ENCODE measurements at regions not wholly inside any gene's neighbourhood (a gene's known extent, or its start where the extent isn't known, plus 50 kb on each side); places are given as distances from the start of the nearest gene placed in this dataset.

DNA sequence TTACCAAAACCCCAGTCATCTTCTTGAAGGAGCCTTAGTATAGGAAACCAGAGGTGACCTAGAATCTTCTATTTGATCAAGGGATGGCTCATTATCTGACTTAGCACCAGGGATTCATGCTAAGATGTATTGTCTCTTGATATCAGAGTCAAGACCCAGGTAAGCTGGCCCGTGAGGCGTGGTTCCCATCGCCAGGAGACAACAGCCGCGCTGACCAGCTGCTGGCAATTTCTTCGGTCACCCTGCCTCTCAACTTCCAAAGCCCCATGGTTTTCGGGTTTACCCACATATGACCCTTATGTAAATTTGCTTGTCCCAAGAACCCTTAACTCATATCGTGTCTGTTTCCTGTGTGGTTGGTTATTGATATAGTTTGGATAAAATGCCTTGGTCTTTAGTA, 77.7 kb upstream of the VSTM2B start:
- no peak overlapping the region for H2BK120ac ChIP-seq (ENCODE audit: low read depth, low read length)
- no peak overlapping the region for H4K91ac ChIP-seq (ENCODE audit: low read depth, low read length, poor library complexity)
- H2AK5ac ChIP-seq (ENCODE audit: low read depth, low read length) = no peak overlapping the region
- H2BK5ac ChIP-seq (ENCODE audit: low read length) = no peak overlapping the region
- no peaks in the 10 kb centered on the region for H3K36me3 ChIP-seq (replicated peaks in 1 of 2; ENCODE audit: control insufficient read depth in 2 of 2, insufficient read depth in 2 of 2, low read length in 2 of 2)
- no peak overlapping the region for H2AFZ ChIP-seq (ENCODE audit: low read length)
- no peak overlapping the region for H3K4me3 ChIP-seq (ENCODE audit: low read length in 2 of 2)
- no peak overlapping the region for H3K4ac ChIP-seq (ENCODE audit: low read length)
- H2BK12ac ChIP-seq (ENCODE audit: low read length) = no peak overlapping the region
- no peaks in the 10 kb centered on the region for H3K4me1 ChIP-seq (ENCODE audit: control insufficient read depth in 2 of 2, insufficient read depth in 1 of 2, low read depth in 1 of 2, low read length in 2 of 2)
- H3K18ac ChIP-seq (ENCODE audit: low read length) = no peak overlapping the region
- H3K9me3 ChIP-seq (replicated peaks in 1 of 2; ENCODE audit: control insufficient read depth in 2 of 2, insufficient read depth in 1 of 2, low read depth in 1 of 2, low read length in 2 of 2) = peaks cover 0 to 2% of the 10 kb centered on the region in 2 donors
- H3K23ac ChIP-seq (ENCODE audit: low read depth, low read length, poor library complexity) = no peak overlapping the region
- H2BK15ac ChIP-seq (ENCODE audit: low read length) = no peak overlapping the region
- no peak for DNase-seq (ENCODE audit: low spot score)
- no peak overlapping the region for H3K9ac ChIP-seq (ENCODE audit: low read depth, low read length, poor library complexity)
- H3K27ac ChIP-seq (replicated peaks; ENCODE audit: low read length) = no peak overlapping the region
- no peak overlapping the region for H3K4me2 ChIP-seq (ENCODE audit: insufficient read depth, low read length, poor library complexity, severe bottlenecking)
- H4K8ac ChIP-seq (ENCODE audit: low read depth, low read length) = no peak overlapping the region
- H3K79me1 ChIP-seq (ENCODE audit: low read depth, low read length) = no peaks in the 10 kb centered on the region
- no peak overlapping the region for H3K14ac ChIP-seq (ENCODE audit: low read length)
- WGBS, 2 donors (ENCODE audit: extremely low coverage in 2 of 2, insufficient read length in 2 of 2, insufficient replicate concordance in 1 of 2) = no CpG with 5 or more reads among the region's 8 CpGs
- H3K27me3 ChIP-seq (ENCODE audit: control insufficient read depth in 3 of 3, insufficient read depth in 3 of 3, low read depth in 1 of 3, low read length in 3 of 3) = no peaks in the 10 kb centered on the region

- Histone ChIP-seq H2BK12ac (ENCODE audit: low read length) (no peak overlapping the region), H2BK5ac (ENCODE audit: low read length) (no peak overlapping the region), H3K27me3 (ENCODE audit: control insufficient read depth in 3 of 3, insufficient read depth in 3 of 3, low read depth in 1 of 3, low read length in 3 of 3) (no peaks in the 10 kb centered on the region), H3K79me1 (ENCODE audit: low read depth, low read length) (no peaks in the 10 kb centered on the region), H3K27ac (replicated peaks; ENCODE audit: low read length) (no peak overlapping the region), H3K4me3 (ENCODE audit: low read length in 2 of 2) (no peak overlapping the region), H4K8ac (ENCODE audit: low read depth, low read length) (no peak overlapping the region), H4K91ac (ENCODE audit: low read depth, low read length, poor library complexity) (no peak overlapping the region), H3K18ac (ENCODE audit: low read length) (no peak overlapping the region), H2BK15ac (ENCODE audit: low read length) (no peak overlapping the region), H2AFZ (ENCODE audit: low read length) (no peak overlapping the region), H3K14ac (ENCODE audit: low read length) (no peak overlapping the region), H3K9ac (ENCODE audit: low read depth, low read length, poor library complexity) (no peak overlapping the region), H3K4me1 (ENCODE audit: control insufficient read depth in 2 of 2, insufficient read depth in 1 of 2, low read depth in 1 of 2, low read length in 2 of 2) (no peaks in the 10 kb centered on the region), H2AK5ac (ENCODE audit: low read depth, low read length) (no peak overlapping the region), H3K4me2 (ENCODE audit: insufficient read depth, low read length, poor library complexity, severe bottlenecking) (no peak overlapping the region), H3K36me3 (replicated peaks in 1 of 2; ENCODE audit: control insufficient read depth in 2 of 2, insufficient read depth in 2 of 2, low read length in 2 of 2) (no peaks in the 10 kb centered on the region), H3K23ac (ENCODE audit: low read depth, low read length, poor library complexity) (no peak overlapping the region), H2BK120ac (ENCODE audit: low read depth, low read length) (no peak overlapping the region), H3K4ac (ENCODE audit: low read length) (no peak overlapping the region), H3K9me3 (replicated peaks in 1 of 2; ENCODE audit: control insufficient read depth in 2 of 2, insufficient read depth in 1 of 2, low read depth in 1 of 2, low read length in 2 of 2) (no peaks in the 10 kb centered on the region)
- no peak for DNase-seq (ENCODE audit: low spot score)
- no CpG with 5 or more reads among the region's 5 CpGs for WGBS, 2 donors (ENCODE audit: extremely low coverage in 2 of 2, insufficient read length in 2 of 2, insufficient replicate concordance in 1 of 2)
Observed at GRCh38 chr19:29449371-29449770, 76.4 kb upstream of the VSTM2B start.

- no peaks in the 10 kb centered on the region for H3K27me3 ChIP-seq (ENCODE audit: control insufficient read depth in 3 of 3, insufficient read depth in 3 of 3, low read depth in 1 of 3, low read length in 3 of 3)
- no peaks in the 10 kb centered on the region for H3K36me3 ChIP-seq (replicated peaks in 1 of 2; ENCODE audit: control insufficient read depth in 2 of 2, insufficient read depth in 2 of 2, low read length in 2 of 2)
- H3K18ac ChIP-seq (ENCODE audit: low read length) = no peak overlapping the region
- no peak overlapping the region for H4K8ac ChIP-seq (ENCODE audit: low read depth, low read length)
- H3K23ac ChIP-seq (ENCODE audit: low read depth, low read length, poor library complexity) = no peak overlapping the region
- no CpG with 5 or more reads among the region's 4 CpGs for WGBS, 2 donors (ENCODE audit: extremely low coverage in 2 of 2, insufficient read length in 2 of 2, insufficient replicate concordance in 1 of 2)
- H3K79me1 ChIP-seq (ENCODE audit: low read depth, low read length) = no peaks in the 10 kb centered on the region
- H2AK5ac ChIP-seq (ENCODE audit: low read depth, low read length) = no peak overlapping the region
- H3K9ac ChIP-seq (ENCODE audit: low read depth, low read length, poor library complexity) = no peak overlapping the region
- H3K27ac ChIP-seq (replicated peaks; ENCODE audit: low read length) = no peak overlapping the region
- no peak overlapping the region for H2AFZ ChIP-seq (ENCODE audit: low read length)
- H2BK12ac ChIP-seq (ENCODE audit: low read length) = no peak overlapping the region
- no peak overlapping the region for H3K4ac ChIP-seq (ENCODE audit: low read length)
- H2BK120ac ChIP-seq (ENCODE audit: low read depth, low read length) = no peak overlapping the region
- no peaks in the 10 kb centered on the region for H3K4me1 ChIP-seq (ENCODE audit: control insufficient read depth in 2 of 2, insufficient read depth in 1 of 2, low read depth in 1 of 2, low read length in 2 of 2)
- H4K91ac ChIP-seq (ENCODE audit: low read depth, low read length, poor library complexity) = no peak overlapping the region
- H2BK15ac ChIP-seq (ENCODE audit: low read length) = no peak overlapping the region
- H3K4me3 ChIP-seq (ENCODE audit: low read length in 2 of 2) = no peak overlapping the region
- H2BK5ac ChIP-seq (ENCODE audit: low read length) = no peak overlapping the region
- no peak for DNase-seq (ENCODE audit: low spot score)
- H3K9me3 ChIP-seq (replicated peaks in 1 of 2; ENCODE audit: control insufficient read depth in 2 of 2, insufficient read depth in 1 of 2, low read depth in 1 of 2, low read length in 2 of 2) = no peaks in the 10 kb centered on the region
- H3K4me2 ChIP-seq (ENCODE audit: insufficient read depth, low read length, poor library complexity, severe bottlenecking) = no peak overlapping the region
- H3K14ac ChIP-seq (ENCODE audit: low read length) = no peak overlapping the region
Observed at GRCh38 chr19:29450306-29450705, 75.5 kb upstream of the VSTM2B start.

DNA sequence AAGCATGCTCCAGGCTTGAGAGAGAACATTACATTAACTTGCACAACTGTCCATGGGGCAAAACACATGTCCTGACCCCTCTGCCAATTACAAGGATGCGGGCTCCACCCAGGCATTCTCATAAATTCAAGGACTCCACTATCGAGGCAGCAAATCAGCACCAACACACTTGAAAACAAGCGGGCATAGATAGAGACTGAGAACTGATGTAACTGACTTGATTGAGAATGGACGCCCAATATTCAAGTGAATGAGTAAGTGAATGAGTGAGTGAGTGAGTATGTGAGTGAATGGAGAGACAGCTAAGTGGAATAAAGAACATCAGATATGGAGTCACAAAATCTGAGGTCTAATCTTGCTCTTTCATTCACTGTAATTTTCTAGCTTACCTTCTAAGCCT, 75.0 kb upstream of the VSTM2B start:
- Histone ChIP-seq H3K4ac (ENCODE audit: low read length) (no peak overlapping the region), H2BK5ac (ENCODE audit: low read length) (no peak overlapping the region), H3K4me1 (ENCODE audit: control insufficient read depth in 2 of 2, insufficient read depth in 1 of 2, low read depth in 1 of 2, low read length in 2 of 2) (no peaks in the 10 kb centered on the region), H3K36me3 (replicated peaks in 1 of 2; ENCODE audit: control insufficient read depth in 2 of 2, insufficient read depth in 2 of 2, low read length in 2 of 2) (no peaks in the 10 kb centered on the region), H3K27ac (replicated peaks; ENCODE audit: low read length) (no peak overlapping the region), H3K14ac (ENCODE audit: low read length) (no peak overlapping the region), H2AFZ (ENCODE audit: low read length) (no peak overlapping the region), H3K4me2 (ENCODE audit: insufficient read depth, low read length, poor library complexity, severe bottlenecking) (no peak overlapping the region), H3K9me3 (replicated peaks in 1 of 2; ENCODE audit: control insufficient read depth in 2 of 2, insufficient read depth in 1 of 2, low read depth in 1 of 2, low read length in 2 of 2) (no peaks in the 10 kb centered on the region), H4K91ac (ENCODE audit: low read depth, low read length, poor library complexity) (no peak overlapping the region), H2AK5ac (ENCODE audit: low read depth, low read length) (no peak overlapping the region), H3K18ac (ENCODE audit: low read length) (no peak overlapping the region), H2BK12ac (ENCODE audit: low read length) (no peak overlapping the region), H2BK15ac (ENCODE audit: low read length) (no peak overlapping the region), H3K27me3 (ENCODE audit: control insufficient read depth in 3 of 3, insufficient read depth in 3 of 3, low read depth in 1 of 3, low read length in 3 of 3) (no peaks in the 10 kb centered on the region), H3K9ac (ENCODE audit: low read depth, low read length, poor library complexity) (no peak overlapping the region), H3K4me3 (ENCODE audit: low read length in 2 of 2) (no peak overlapping the region), H4K8ac (ENCODE audit: low read depth, low read length) (no peak overlapping the region), H3K79me1 (ENCODE audit: low read depth, low read length) (no peaks in the 10 kb centered on the region), H3K23ac (ENCODE audit: low read depth, low read length, poor library complexity) (no peak overlapping the region), H2BK120ac (ENCODE audit: low read depth, low read length) (no peak overlapping the region)
- no CpG with 5 or more reads among the region's 4 CpGs for WGBS, 2 donors (ENCODE audit: extremely low coverage in 2 of 2, insufficient read length in 2 of 2, insufficient replicate concordance in 1 of 2)
- no peak for DNase-seq (ENCODE audit: low spot score)

All from neuronal stem cell (in vitro differentiated cells).